ENCODE measurements at regions not wholly inside any gene's neighbourhood (a gene's known extent, or its start where the extent isn't known, plus 50 kb on each side); places are given as distances from the start of the nearest gene placed in this dataset.
A peak's percentile ranks its signal among the peaks of the same experiment; 100 is the strongest.

GRCh38 chr2:120809151-120809550 lies 73.5 kb downstream of the GLI2 start:
- peak; percentile 90 for DNase-seq

GRCh38 chr2:120809609-120810440 lies 74.2 kb downstream of the GLI2 start:
- no peak for DNase-seq

- DNase-seq, result no peak
Measured at GRCh38 chr2:120810639-120811038, 75.0 kb downstream of the GLI2 start.

- no peak for DNase-seq
Measured at GRCh38 chr2:120812866-120813265, 77.2 kb downstream of the GLI2 start.

- DNase-seq, result no peak
Measured at GRCh38 chr2:120814352-120814751, 78.7 kb downstream of the GLI2 start.

- DNase-seq, result no peak
Measured at GRCh38 chr2:120815292-120815691, 79.6 kb downstream of the GLI2 start.

- DNase-seq, result no peak
Measured at GRCh38 chr2:120817136-120817955, 81.7 kb downstream of the GLI2 start.

GRCh38 chr2:120817956-120818325 lies 82.3 kb downstream of the GLI2 start:
- DNase-seq, result no peak

- DNase-seq, result peak; percentile 94
Measured at GRCh38 chr2:120818441-120818920, 82.8 kb downstream of the GLI2 start.

GRCh38 chr2:120819720-120820210 lies 84.1 kb downstream of the GLI2 start:
- DNase-seq, result no peak

GRCh38 chr2:120820263-120820952 lies 84.7 kb downstream of the GLI2 start:
- DNase-seq, result peak; percentile 84

GRCh38 chr2:120820953-120821279 lies 85.2 kb downstream of the GLI2 start:
- DNase-seq, result peak; percentile 80

GRCh38 chr2:120821446-120822160 lies 85.9 kb downstream of the GLI2 start:
- no peak for DNase-seq

GRCh38 chr2:120822933-120823332 lies 87.3 kb downstream of the GLI2 start:
- no peak for DNase-seq

- DNase-seq, result peak; percentile 70
Measured at GRCh38 chr2:120823551-120823950, 87.9 kb downstream of the GLI2 start.

- DNase-seq, result no peak
Measured at GRCh38 chr2:120824246-120824645, 88.6 kb downstream of the GLI2 start.

GRCh38 chr2:120825370-120826259 lies 89.9 kb downstream of the GLI2 start:
- peak; percentile 90 for DNase-seq

GRCh38 chr2:120826260-120826648 lies 90.6 kb downstream of the GLI2 start:
- no peak for DNase-seq

- DNase-seq, result no peak
Measured at GRCh38 chr2:120826716-120827410, 91.2 kb downstream of the GLI2 start.

- DNase-seq, result no peak
Measured at GRCh38 chr2:120828066-120828465, 92.4 kb downstream of the GLI2 start.
